HepG2 (cell line): ENCODE measurements at regions not wholly inside any gene's neighbourhood (a gene's known extent, or its start where the extent isn't known, plus 50 kb on each side); places are given as distances from the start of the nearest gene placed in this dataset.

ENCODE experiments used
- ATAC-seq: fragments of 200-7000 bp; cut with Tn5 transposase; 3 replicates; pipeline ENCODE4 v1.9.1; 2020; ENCODE audit warnings: mild to moderate bottlenecking, moderate library complexity
- BruUV-seq: library from RNA; stranded (reverse); fragments of 400-500 nt; replicated peaks from 2 replicates; lab custom pipeline; 2021; lab: Mats Ljungman, UMichigan
- CTCF ChIA-PET: fragments of 300-600 bp; formaldehyde crosslinking; extraction: SDS; loops from one replicate; lab custom pipeline; 2021; ENCODE audit warnings: low total read pairs, inconsistent platforms, low intra/inter-chr PET ratio; lab: Yijun Ruan, JAX
- POLR2A ChIA-PET: fragments of 350-600 bp; sonication (Branson Sonifier 250); formaldehyde crosslinking; loops from one replicate; lab custom pipeline; 2020; ENCODE audit warnings: antibody characterized with exemption, inconsistent platforms; lab: Yijun Ruan, JAX
- DNase-seq: peaks from one replicate; pipeline ENCODE4 v3.0.0-alpha.2; 2015; ENCODE audit warnings: low spot score
- FAIRE-seq: peaks from 3 replicates; lab custom pipeline; 2011; peaks lifted over from hg19 to GRCh38; lab: Jason Lieb, UNC
- H2AFZ ChIP-seq: one replicate; pipeline ENCODE4 v1.6.1; 2011; ENCODE audit warnings: low read length, inconsistent platforms
- H3K27ac ChIP-seq: fragments of 300-600 bp; 3 replicates; pipeline ENCODE4 v1.8.0; 2011; ENCODE audit warnings: mixed run types, mild to moderate bottlenecking, mixed read lengths, low read length, inconsistent platforms; ENCODE audit not compliant: insufficient read depth; ENCODE audit errors: extremely low read length
- H3K27me3 ChIP-seq, 2 experiments: fragments of 200-600 bp in 1 of 2; 2 replicates in 1 of 2; 3 replicates in 1 of 2; pipeline versions ENCODE4 v1.6.0 to v1.8.0; 2011; ENCODE audit warnings: low read length in 2 of 2, mild to moderate bottlenecking in 2 of 2, moderate library complexity in 2 of 2, inconsistent platforms in 1 of 2; ENCODE audit not compliant: insufficient read depth in 2 of 2, control insufficient read depth in 1 of 2
- H3K36me3 ChIP-seq, 2 experiments: fragments of 200-600 bp in 1 of 2; replicated peaks in 1 of 2; 2 replicates in 1 of 2; 3 replicates in 1 of 2; pipeline versions ENCODE4 v1.5.1 to v1.8.0; 2011; ENCODE audit warnings: low read length in 2 of 2, inconsistent platforms in 1 of 2; ENCODE audit not compliant: insufficient read depth in 2 of 2, control insufficient read depth in 1 of 2
- H3K4me1 ChIP-seq: 2 replicates; pipeline ENCODE4 v1.5.1; 2012; ENCODE audit warnings: low read length, inconsistent platforms; ENCODE audit not compliant: insufficient read depth
- H3K4me2 ChIP-seq: 2 replicates; pipeline ENCODE4 v1.6.0; 2011; ENCODE audit warnings: low read depth, low read length, inconsistent platforms
- H3K4me3 ChIP-seq, 3 experiments: fragments of 200-600 bp in 1 of 3; sonication (generic), shearing (Covaris generic) in 1 of 3; replicated peaks in 1 of 3; 2 replicates each; pipeline ENCODE4 v1.5.1; 2011 to 2016; ENCODE audit warnings: low read length in 3 of 3, inconsistent platforms in 2 of 3, low read depth in 2 of 3, mild to moderate bottlenecking in 2 of 3, control low read depth in 1 of 3, mixed read lengths in 1 of 3; ENCODE audit not compliant: insufficient read depth in 1 of 3
- H3K79me2 ChIP-seq: one replicate; pipeline ENCODE4 v1.6.1; 2011; ENCODE audit warnings: low read length, inconsistent platforms; ENCODE audit not compliant: insufficient read depth
- H3K9ac ChIP-seq: 2 replicates; pipeline ENCODE4 v1.6.0; 2011; ENCODE audit warnings: mild to moderate bottlenecking, low read depth, low read length, inconsistent platforms; ENCODE audit not compliant: insufficient read depth
- H3K9me3 ChIP-seq: 2 replicates; pipeline ENCODE4 v1.5.1; 2012; ENCODE audit warnings: mild to moderate bottlenecking, low read length
- H4K20me1 ChIP-seq: 2 replicates; pipeline ENCODE4 v1.6.0; 2011; ENCODE audit warnings: inconsistent platforms, mild to moderate bottlenecking, low read length, moderate library complexity; ENCODE audit not compliant: insufficient read depth
- DPF2 ChIP-seq: sonication (generic); formaldehyde crosslinking; IDR thresholded peaks from 2 replicates; pipeline ENCODE4 v1.4.0; 2020; ENCODE audit warnings: mild to moderate bottlenecking, low read depth, missing genetic modification reagents, borderline replicate concordance
- EEA1 ChIP-seq: sonication (generic); formaldehyde crosslinking; IDR thresholded peaks from 2 replicates; pipeline ENCODE4 v1.5.1; 2020; ENCODE audit warnings: mild to moderate bottlenecking, missing genetic modification reagents, borderline replicate concordance
- GABPA ChIP-seq, 2 experiments: IDR thresholded peaks; 2 replicates each; pipeline ENCODE4 v1.6.1; 2011 to 2016; ENCODE audit warnings: low read depth in 2 of 2, low read length in 1 of 2, missing biosample characterization in 1 of 2, missing genetic modification characterization in 1 of 2
- KLF13 ChIP-seq: sonication (generic); formaldehyde crosslinking; IDR thresholded peaks from 2 replicates; pipeline ENCODE4 v1.4.0; 2020; ENCODE audit warnings: mild to moderate bottlenecking, missing genetic modification reagents
- REXO4 ChIP-seq: sonication (generic); formaldehyde crosslinking; IDR thresholded peaks from 2 replicates; pipeline ENCODE4 v1.8.0; 2022; ENCODE audit warnings: missing genetic modification reagents, mild to moderate bottlenecking, borderline replicate concordance
- SKIL ChIP-seq: sonication (generic); formaldehyde crosslinking; IDR thresholded peaks from 2 replicates; pipeline ENCODE4 v1.8.0; 2022; ENCODE audit warnings: missing genetic modification reagents, mild to moderate bottlenecking, moderate library complexity, borderline replicate concordance
- ZC3H13 ChIP-seq: sonication (generic); formaldehyde crosslinking; IDR thresholded peaks from 2 replicates; pipeline ENCODE4 v1.8.1; 2023; ENCODE audit warnings: mild to moderate bottlenecking, missing genetic modification reagents, moderate library complexity
- ZNF124 ChIP-seq: sonication (generic); formaldehyde crosslinking; IDR thresholded peaks from 2 replicates; pipeline ENCODE4 v1.4.0; 2020; ENCODE audit warnings: missing genetic modification reagents
- ZNF616 ChIP-seq: sonication (generic); formaldehyde crosslinking; IDR thresholded peaks from 2 replicates; pipeline ENCODE4 v1.5.0; 2020; ENCODE audit warnings: low read depth, mild to moderate bottlenecking, missing genetic modification reagents
- ZNF75D ChIP-seq: sonication (generic); formaldehyde crosslinking; IDR thresholded peaks from 2 replicates; pipeline ENCODE4 v1.8.1; 2023; ENCODE audit warnings: missing genetic modification reagents, mild to moderate bottlenecking, borderline replicate concordance
- ZNF766 ChIP-seq: sonication (generic); formaldehyde crosslinking; IDR thresholded peaks from 2 replicates; pipeline ENCODE4 v1.5.0; 2020; ENCODE audit warnings: missing genetic modification reagents, borderline replicate concordance
- WGBS: methylation state at CpG from one replicate; pipeline ENCODE4 v1.1.6; 2017; ENCODE audit warnings: low lambda C conversion rate; 5-methylcytosine and 5-hydroxymethylcytosine counted together
- in situ Hi-C: cut with HindIII; loops from 2 replicates; pipeline ENCODE4 v1.10.0; 2017; ENCODE audit warnings: low pct_unique_long_range_greater_than_20kb; ENCODE audit not compliant: extremely low pct_ligation_motif_present
- intact Hi-C: fragments of 100-400 bp; cut with micrococcal nuclease; formaldehyde crosslinking; loops from one replicate; pipeline ENCODE4 v1.10.0; 2022; ENCODE audit not compliant: unreplicated experiment
- TF ChIP-seq, protein P1 (sequence below): sonication (generic); formaldehyde crosslinking; IDR thresholded peaks from 2 replicates; pipeline ENCODE4 v1.4.0; 2020; ENCODE audit warnings: missing genetic modification reagents; ENCODE audit errors: not compliant biosample characterization

- TF ChIP-seq ZNF75D (CRISPR knock-in tag), result no peak
- no peak for TF ChIP-seq REXO4
These were observed 253.0 kb downstream of the RFPL4B start (continued) for GRCh38 chr6:112600168-112600567.

- Histone ChIP-seq H3K4me3 (no peak overlapping the region), H3K4me2 (no peak overlapping the region), H3K27me3 (no peaks in the 10 kb centered on the region), H3K9ac (no peak overlapping the region), H3K79me2 (no peaks in the 10 kb centered on the region), H4K20me1 (no peaks in the 10 kb centered on the region), H3K27ac (no peak overlapping the region), H3K36me3 (no peaks in the 10 kb centered on the region), H2AFZ (no peak overlapping the region), H3K4me1 (no peaks in the 10 kb centered on the region), H3K9me3 (peaks cover 46% of the 10 kb centered on the region)
- intact Hi-C loops (no loop called here), in situ Hi-C loops (no loop called here)
- DNase-seq (no peak), ATAC-seq (no peak), FAIRE-seq (no peak)
- POLR2A ChIA-PET, result no interaction called here
- 2% methylated on average over 1 of the region's 1 CpG for WGBS
- TF ChIP-seq ZNF766 (CRISPR knock-in tag), result no peak
- TF ChIP-seq KLF13 (CRISPR knock-in tag), result no peak
- TF ChIP-seq, protein P1, sequence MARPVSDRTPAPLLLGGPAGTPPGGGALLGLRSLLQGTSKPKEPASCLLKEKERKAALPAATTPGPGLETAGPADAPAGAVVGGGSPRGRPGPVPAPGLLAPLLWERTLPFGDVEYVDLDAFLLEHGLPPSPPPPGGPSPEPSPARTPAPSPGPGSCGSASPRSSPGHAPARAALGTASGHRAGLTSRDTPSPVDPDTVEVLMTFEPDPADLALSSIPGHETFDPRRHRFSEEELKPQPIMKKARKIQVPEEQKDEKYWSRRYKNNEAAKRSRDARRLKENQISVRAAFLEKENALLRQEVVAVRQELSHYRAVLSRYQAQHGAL (CRISPR knock-in tag), result no peak
- no peak for TF ChIP-seq ZC3H13 (CRISPR knock-in tag)
- no peak for TF ChIP-seq GABPA (IDR thresholded peaks at IDR 0.05; ENCODE audit: low read depth, low read length)
- no peak for TF ChIP-seq GABPA (CRISPR knock-in tag; IDR thresholded peaks at IDR 0.05; ENCODE audit: low read depth)
- no peak for TF ChIP-seq SKIL (CRISPR knock-in tag)
- no peak for TF ChIP-seq ZNF616 (CRISPR knock-in tag)
- no peak for TF ChIP-seq DPF2
- no peak for TF ChIP-seq EEA1 (CRISPR knock-in tag)
- TF ChIP-seq ZNF124, result no peak
- CTCF ChIA-PET, result no interaction called here
- BruUV-seq, result no TSS peak
These were observed 256.6 kb downstream of the RFPL4B start for GRCh38 chr6:112603726-112604125.
